Uterus (tissue), 2 donors: ENCODE measurements at regions not wholly inside any gene's neighbourhood (a gene's known extent, or its start where the extent isn't known, plus 50 kb on each side); places are given as distances from the start of the nearest gene placed in this dataset.

Source experiments
- CTCF ChIP-seq, 4 experiments: fragments of 200-600 bp in 2 of 4; fragments of 450-650 bp in 2 of 4; sonication (generic) in 2 of 4; IDR thresholded peaks; one replicate each; pipeline ENCODE4 v1.5.1; 2016 to 2019; ENCODE audit warnings: antibody characterized with exemption in 4 of 4, mild to moderate bottlenecking in 2 of 4, moderate library complexity in 1 of 4
- POLR2A ChIP-seq, 2 donors: fragments of 450-650 bp; IDR thresholded peaks; one replicate each; pipeline ENCODE4 v1.6.1; 2016; ENCODE audit warnings: antibody characterized with exemption in 2 of 2, mild to moderate bottlenecking in 1 of 2, moderate library complexity in 1 of 2

DNA sequence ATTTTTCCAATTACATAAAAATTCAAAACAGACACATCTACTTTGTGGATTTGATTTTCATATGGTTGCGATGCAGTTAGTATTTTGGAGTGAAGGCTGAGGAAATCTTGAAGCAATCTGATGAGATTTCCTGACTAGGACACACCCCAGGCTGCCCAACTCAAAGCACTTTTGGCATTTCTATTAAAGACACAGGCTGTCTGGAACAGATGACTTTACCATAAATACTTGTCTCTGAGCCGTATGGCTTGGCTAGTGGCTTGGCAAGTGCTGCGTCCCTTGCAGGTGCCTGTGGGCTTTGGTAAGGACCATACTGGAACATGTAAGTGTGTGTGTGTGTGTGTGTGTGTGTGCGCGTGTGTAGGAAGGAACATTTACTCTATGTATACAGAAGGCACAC, 218.8 kb downstream of the FGF9 start:
- TF ChIP-seq CTCF (IDR thresholded peaks at IDR 0.05) (no peak), POLR2A (IDR thresholded peaks at IDR 0.05) (no peak)
